ENCODE measurements at regions not wholly inside any gene's neighbourhood (a gene's known extent, or its start where the extent isn't known, plus 50 kb on each side); places are given as distances from the start of the nearest gene placed in this dataset.

- no peak overlapping the region for H2BK120ac ChIP-seq (ENCODE audit: insufficient read depth, low read length, poor library complexity)
Measured at GRCh38 chr1:38239258-38239835, 192.8 kb upstream of the POU3F1 start.

DNA sequence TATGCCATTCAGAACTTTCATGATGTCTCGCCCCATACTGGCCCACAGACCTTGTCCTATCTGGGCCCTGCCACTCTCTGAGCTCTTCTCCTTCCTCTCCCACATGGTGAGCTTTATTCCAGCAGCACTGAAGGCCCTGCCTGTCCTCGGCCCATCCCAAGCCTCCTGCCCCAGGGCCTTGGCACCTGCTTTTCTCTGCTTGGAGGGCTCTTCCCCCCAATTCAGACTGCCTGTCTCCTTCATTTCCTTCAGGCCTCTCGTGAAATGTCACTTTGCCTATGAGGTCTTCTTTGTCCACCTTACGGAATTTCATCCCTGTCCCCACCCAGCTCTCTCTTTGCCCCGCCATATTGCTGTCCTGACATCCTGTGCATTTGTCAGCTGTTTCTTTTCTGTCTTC is 191.7 kb upstream of the POU3F1 start:
- no peak overlapping the region for H3K4me3 ChIP-seq (ENCODE audit: low read depth, low read length)
- H2AFZ ChIP-seq (ENCODE audit: insufficient read depth, low read length, poor library complexity), result no peak overlapping the region
- H3K9ac ChIP-seq (ENCODE audit: low read length), result no peak overlapping the region
- H3K27me3 ChIP-seq (ENCODE audit: insufficient read depth, low read length), result no peaks in the 10 kb centered on the region
- no peak overlapping the region for H3K18ac ChIP-seq (ENCODE audit: low read length)
- no peaks in the 10 kb centered on the region for H3K9me3 ChIP-seq (ENCODE audit: insufficient read depth, low read depth, low read length)
- no peak overlapping the region for H4K12ac ChIP-seq (ENCODE audit: low read depth, low read length)
- H4K8ac ChIP-seq (ENCODE audit: low read depth, low read length), result no peak overlapping the region
- H3K79me1 ChIP-seq (ENCODE audit: low read length), result no peaks in the 10 kb centered on the region
- H3K27ac ChIP-seq (ENCODE audit: low read depth, low read length), result no peak overlapping the region
- whole genome bisulfite sequencing (ENCODE audit: extremely low coverage, insufficient coverage, insufficient read length), result no CpG with 5 or more reads among the region's 5 CpGs
- H2BK5ac ChIP-seq (ENCODE audit: low read depth, low read length, poor library complexity), result no peak overlapping the region
- H3K36me3 ChIP-seq (ENCODE audit: control insufficient read depth in 1 of 2, insufficient read depth in 2 of 2, low read length in 2 of 2), result no peaks in the 10 kb centered on the region
- no peak overlapping the region for H3K4me2 ChIP-seq (ENCODE audit: low read length)
- H4K91ac ChIP-seq (ENCODE audit: low read depth, low read length), result no peak overlapping the region
- H3K23ac ChIP-seq (ENCODE audit: low read length), result no peak overlapping the region
- no peak overlapping the region for H2BK120ac ChIP-seq (ENCODE audit: insufficient read depth, low read length, poor library complexity)
- H2BK12ac ChIP-seq (ENCODE audit: low read length), result no peak overlapping the region
- H3K14ac ChIP-seq (ENCODE audit: low read length), result no peak overlapping the region
- DNase-seq, result no peak
- peaks cover 6 to 10% of the 10 kb centered on the region in 2 experiments for H3K4me1 ChIP-seq (ENCODE audit: control insufficient read depth in 1 of 2, insufficient read depth in 2 of 2, low read length in 2 of 2)
- no peaks in the 10 kb centered on the region for H3K79me2 ChIP-seq (ENCODE audit: control insufficient read depth, insufficient read depth, low read length, poor library complexity)
- H3K4ac ChIP-seq (ENCODE audit: low read depth, low read length), result no peak overlapping the region
- no peak overlapping the region for H2AK5ac ChIP-seq (ENCODE audit: low read length)

More at GRCh38 chr1:38239258-38239835, 192.8 kb upstream of the POU3F1 start:
- Histone ChIP-seq H3K79me2 (ENCODE audit: control insufficient read depth, insufficient read depth, low read length, poor library complexity) (no peaks in the 10 kb centered on the region), H3K4me3 (ENCODE audit: low read depth, low read length) (no peak overlapping the region), H3K9ac (ENCODE audit: low read length) (no peak overlapping the region), H3K23ac (ENCODE audit: low read length) (no peak overlapping the region), H3K18ac (ENCODE audit: low read length) (no peak overlapping the region), H3K14ac (ENCODE audit: low read length) (no peak overlapping the region), H2BK5ac (ENCODE audit: low read depth, low read length, poor library complexity) (no peak overlapping the region), H2AK5ac (ENCODE audit: low read length) (no peak overlapping the region), H2AFZ (ENCODE audit: insufficient read depth, low read length, poor library complexity) (no peak overlapping the region), H4K91ac (ENCODE audit: low read depth, low read length) (no peak overlapping the region), H3K79me1 (ENCODE audit: low read length) (no peaks in the 10 kb centered on the region), H3K9me3 (ENCODE audit: insufficient read depth, low read depth, low read length) (no peaks in the 10 kb centered on the region), H3K27ac (ENCODE audit: low read depth, low read length) (no peak overlapping the region), H3K27me3 (ENCODE audit: insufficient read depth, low read length) (no peaks in the 10 kb centered on the region), H3K4me2 (ENCODE audit: low read length) (no peak overlapping the region), H4K12ac (ENCODE audit: low read depth, low read length) (no peak overlapping the region), H3K4ac (ENCODE audit: low read depth, low read length) (no peak overlapping the region), H2BK12ac (ENCODE audit: low read length) (no peak overlapping the region), H3K4me1 (ENCODE audit: control insufficient read depth in 1 of 2, insufficient read depth in 2 of 2, low read length in 2 of 2) (peaks cover 8 to 11% of the 10 kb centered on the region in 2 experiments), H3K36me3 (ENCODE audit: control insufficient read depth in 1 of 2, insufficient read depth in 2 of 2, low read length in 2 of 2) (no peaks in the 10 kb centered on the region), H4K8ac (ENCODE audit: low read depth, low read length) (no peak overlapping the region)
- WGBS (ENCODE audit: extremely low coverage, insufficient coverage, insufficient read length), result no CpG with 5 or more reads among the region's 8 CpGs
- no peak for DNase-seq

- Histone ChIP-seq H2BK5ac (ENCODE audit: low read depth, low read length, poor library complexity) (no peak overlapping the region), H4K8ac (ENCODE audit: low read depth, low read length) (no peak overlapping the region), H3K79me1 (ENCODE audit: low read length) (no peaks in the 10 kb centered on the region), H3K4me1 (ENCODE audit: control insufficient read depth in 1 of 2, insufficient read depth in 2 of 2, low read length in 2 of 2) (no peaks in the 10 kb centered on the region), H4K91ac (ENCODE audit: low read depth, low read length) (no peak overlapping the region), H4K12ac (ENCODE audit: low read depth, low read length) (no peak overlapping the region), H3K27ac (ENCODE audit: low read depth, low read length) (no peak overlapping the region), H3K4me2 (ENCODE audit: low read length) (no peak overlapping the region), H3K36me3 (ENCODE audit: control insufficient read depth in 1 of 2, insufficient read depth in 2 of 2, low read length in 2 of 2) (no peaks in the 10 kb centered on the region), H2BK12ac (ENCODE audit: low read length) (no peak overlapping the region), H2BK120ac (ENCODE audit: insufficient read depth, low read length, poor library complexity) (no peak overlapping the region), H3K9ac (ENCODE audit: low read length) (no peak overlapping the region), H2AK5ac (ENCODE audit: low read length) (no peak overlapping the region), H3K79me2 (ENCODE audit: control insufficient read depth, insufficient read depth, low read length, poor library complexity) (no peaks in the 10 kb centered on the region), H3K14ac (ENCODE audit: low read length) (no peak overlapping the region), H3K4ac (ENCODE audit: low read depth, low read length) (no peak overlapping the region), H3K23ac (ENCODE audit: low read length) (no peak overlapping the region), H3K27me3 (ENCODE audit: insufficient read depth, low read length) (no peaks in the 10 kb centered on the region), H3K4me3 (ENCODE audit: low read depth, low read length) (no peak overlapping the region), H3K9me3 (ENCODE audit: insufficient read depth, low read depth, low read length) (peaks cover 4% of the 10 kb centered on the region), H3K18ac (ENCODE audit: low read length) (no peak overlapping the region), H2AFZ (ENCODE audit: insufficient read depth, low read length, poor library complexity) (no peak overlapping the region)
- no peak for DNase-seq
- no CpG with 5 or more reads among the region's 3 CpGs for WGBS (ENCODE audit: extremely low coverage, insufficient coverage, insufficient read length)
Measured at GRCh38 chr1:38235705-38236104, 189.1 kb upstream of the POU3F1 start.

DNA sequence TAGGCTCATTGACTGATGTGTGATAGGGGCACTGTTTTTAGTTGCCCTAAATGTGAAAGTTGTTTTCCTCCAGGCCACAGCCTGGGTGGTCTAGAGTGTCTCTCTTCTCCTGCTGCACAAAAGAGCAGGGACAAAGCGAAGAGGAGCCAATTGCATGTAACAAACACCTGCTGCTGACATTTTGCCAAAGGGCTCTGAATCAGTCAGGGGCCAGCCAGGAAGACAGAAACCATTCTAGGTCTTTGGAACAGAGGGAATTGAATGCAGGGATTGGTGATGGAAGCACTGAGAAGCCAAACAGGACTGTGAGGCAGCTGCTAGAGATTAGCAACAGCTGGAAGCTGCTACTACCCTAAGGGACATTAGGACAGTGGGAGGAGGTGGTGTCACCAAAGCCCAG is 185.3 kb upstream of the POU3F1 start:
- Histone ChIP-seq H3K4me1 (ENCODE audit: control insufficient read depth in 1 of 2, insufficient read depth in 2 of 2, low read length in 2 of 2) (no peaks in the 10 kb centered on the region), H4K12ac (ENCODE audit: low read depth, low read length) (no peak overlapping the region), H3K9me3 (ENCODE audit: insufficient read depth, low read depth, low read length) (peaks cover 4% of the 10 kb centered on the region), H2AFZ (ENCODE audit: insufficient read depth, low read length, poor library complexity) (no peak overlapping the region), H3K36me3 (ENCODE audit: control insufficient read depth in 1 of 2, insufficient read depth in 2 of 2, low read length in 2 of 2) (no peaks in the 10 kb centered on the region), H3K4me3 (ENCODE audit: low read depth, low read length) (no peak overlapping the region), H2BK5ac (ENCODE audit: low read depth, low read length, poor library complexity) (no peak overlapping the region), H4K91ac (ENCODE audit: low read depth, low read length) (no peak overlapping the region), H2BK120ac (ENCODE audit: insufficient read depth, low read length, poor library complexity) (no peak overlapping the region), H3K9ac (ENCODE audit: low read length) (no peak overlapping the region), H3K23ac (ENCODE audit: low read length) (no peak overlapping the region), H3K79me1 (ENCODE audit: low read length) (no peaks in the 10 kb centered on the region), H2BK12ac (ENCODE audit: low read length) (no peak overlapping the region), H3K79me2 (ENCODE audit: control insufficient read depth, insufficient read depth, low read length, poor library complexity) (no peaks in the 10 kb centered on the region), H4K8ac (ENCODE audit: low read depth, low read length) (no peak overlapping the region), H3K4me2 (ENCODE audit: low read length) (no peak overlapping the region), H3K27ac (ENCODE audit: low read depth, low read length) (no peak overlapping the region), H3K4ac (ENCODE audit: low read depth, low read length) (no peak overlapping the region), H3K14ac (ENCODE audit: low read length) (no peak overlapping the region), H2AK5ac (ENCODE audit: low read length) (no peak overlapping the region), H3K18ac (ENCODE audit: low read length) (no peak overlapping the region), H3K27me3 (ENCODE audit: insufficient read depth, low read length) (no peaks in the 10 kb centered on the region)
- WGBS (ENCODE audit: extremely low coverage, insufficient coverage, insufficient read length), result no CpG with 5 or more reads among the region's 1 CpG
- DNase-seq, result no peak

Data from trophoblast cell (in vitro differentiated cells and primary cell).